GM18909 (cell line): ENCODE measurements at regions not wholly inside any gene's neighbourhood (a gene's known extent, or its start where the extent isn't known, plus 50 kb on each side); places are given as distances from the start of the nearest gene placed in this dataset.
A peak's percentile ranks its signal among the peaks of the same experiment; 100 is the strongest.

Experiments used
- ATAC-seq: cut with Tn5 transposase; IDR thresholded peaks from one replicate; pipeline ENCODE4 v1.9.1; 2021; ENCODE audit warnings: mild to moderate bottlenecking; ENCODE audit not compliant: unreplicated experiment, poor library complexity

- no peak for ATAC-seq
Observed at GRCh38 chr18:54765636-54766375, 62.5 kb upstream of the RAB27B start.

- ATAC-seq = no peak
Observed at GRCh38 chr18:54766634-54767033, 61.6 kb upstream of the RAB27B start.

GRCh38 chr18:54767098-54767497, 61.2 kb upstream of the RAB27B start:
- no peak for ATAC-seq

- ATAC-seq = no peak
Observed at GRCh38 chr18:54769526-54770464, 58.5 kb upstream of the RAB27B start.

GRCh38 chr18:54772056-54772455, 56.2 kb upstream of the RAB27B start:
- ATAC-seq = no peak

GRCh38 chr18:54774423-54774822, 53.9 kb upstream of the RAB27B start:
- ATAC-seq = no peak

- ATAC-seq = no peak
Observed at GRCh38 chr18:54774981-54775665, 53.2 kb upstream of the RAB27B start.

- ATAC-seq = no peak
Observed at GRCh38 chr18:54775686-54776085, 52.6 kb upstream of the RAB27B start.

GRCh38 chr18:54776282-54776977, 51.8 kb upstream of the RAB27B start:
- peak; percentile 79 for ATAC-seq

- peak; percentile 75 for ATAC-seq
Observed at GRCh38 chr18:54777118-54777791, 51.0 kb upstream of the RAB27B start.

GRCh38 chr18:54777989-54778388, 50.3 kb upstream of the RAB27B start:
- no peak for ATAC-seq
